Mammary epithelial cell (primary cell): ENCODE measurements at regions not wholly inside any gene's neighbourhood (a gene's known extent, or its start where the extent isn't known, plus 50 kb on each side); places are given as distances from the start of the nearest gene placed in this dataset.

Experiments
- CTCF ChIP-seq, 2 donors: IDR thresholded peaks in 1 of 2; conservative IDR thresholded peaks in 1 of 2; 2 replicates each; pipeline ENCODE4 v1.5.1; 2011 to 2012; ENCODE audit warnings: inconsistent platforms in 2 of 2, low read length in 2 of 2, mild to moderate bottlenecking in 2 of 2, control low read depth in 1 of 2, low read depth in 1 of 2; ENCODE audit not compliant: insufficient read depth in 1 of 2; ENCODE audit errors: extremely low read depth in 1 of 2
- EZH2 ChIP-seq: IDR thresholded peaks from 2 replicates; pipeline ENCODE4 v1.6.1; 2012; ENCODE audit warnings: low read length, inconsistent platforms, borderline replicate concordance

GRCh38 chr14:106787626-106788025 is 1261.2 kb downstream of the TMEM121 start:
- TF ChIP-seq CTCF (conservative IDR thresholded peaks at IDR 0.05 in 1 of 2, IDR thresholded peaks at IDR 0.05 in 1 of 2; ENCODE audit: extremely low read depth in 1 of 2, insufficient read depth in 1 of 2, low read depth in 1 of 2, low read length in 2 of 2), result no peak
- TF ChIP-seq EZH2, result no peak
